IPS DF 6.9 (cell line): ENCODE measurements at regions not wholly inside any gene's neighbourhood (a gene's known extent, or its start where the extent isn't known, plus 50 kb on each side); places are given as distances from the start of the nearest gene placed in this dataset.

Experiments used
- DNase-seq: peaks from one replicate; pipeline ENCODE4 v3.0.0-alpha.2; 2013; ENCODE audit warnings: low read depth, low spot score
- H3K27ac ChIP-seq: one replicate; pipeline ENCODE4 v1.5.1; 2013; ENCODE audit warnings: low read length, control low read depth
- H3K27me3 ChIP-seq: 2 replicates; pipeline ENCODE4 v1.6.1; 2013; ENCODE audit warnings: mild to moderate bottlenecking, low read length; ENCODE audit not compliant: control insufficient read depth, insufficient read depth
- H3K36me3 ChIP-seq: 2 replicates; pipeline ENCODE4 v1.6.1; 2013; ENCODE audit warnings: low read length; ENCODE audit not compliant: control insufficient read depth, insufficient read depth
- H3K4me1 ChIP-seq: 2 replicates; pipeline ENCODE4 v1.6.1; 2013; ENCODE audit warnings: low read length; ENCODE audit not compliant: control insufficient read depth, insufficient read depth
- H3K4me3 ChIP-seq: 2 replicates; pipeline ENCODE4 v1.5.1; 2013; ENCODE audit warnings: mild to moderate bottlenecking, low read length
- H3K9me3 ChIP-seq: 2 replicates; pipeline ENCODE4 v1.6.1; 2013; ENCODE audit warnings: low read length, inconsistent platforms; ENCODE audit not compliant: control insufficient read depth, insufficient read depth
- WGBS: extraction: QIAGEN DNeasy Blood & Tissue Kit; methylation state at CpG from one replicate; pipeline ENCODE4 v1.1.7; 2013; ENCODE audit warnings: mixed read lengths, missing lambda C conversion rate; ENCODE audit not compliant: insufficient read length, insufficient coverage; 5-methylcytosine and 5-hydroxymethylcytosine counted together

- no CpG with 5 or more reads among the region's 2 CpGs for WGBS
- H3K9me3 ChIP-seq = no peaks in the 10 kb centered on the region
- no peaks in the 10 kb centered on the region for H3K27me3 ChIP-seq
- no peaks in the 10 kb centered on the region for H3K4me1 ChIP-seq
- DNase-seq = no peak
- no peak overlapping the region for H3K4me3 ChIP-seq
- H3K36me3 ChIP-seq = no peaks in the 10 kb centered on the region
- H3K27ac ChIP-seq = no peak overlapping the region
Observed at GRCh38 chr10:111522551-111522950, 445.7 kb downstream of the ADRA2A start.

GRCh38 chr10:111523016-111523415 lies 446.2 kb downstream of the ADRA2A start:
- Histone ChIP-seq H3K9me3 (no peaks in the 10 kb centered on the region), H3K36me3 (no peaks in the 10 kb centered on the region), H3K27ac (no peak overlapping the region), H3K4me3 (no peak overlapping the region), H3K4me1 (no peaks in the 10 kb centered on the region), H3K27me3 (no peaks in the 10 kb centered on the region)
- no peak for DNase-seq
- WGBS = no CpG with 5 or more reads among the region's 2 CpGs

GRCh38 chr10:111524134-111524533 lies 447.3 kb downstream of the ADRA2A start:
- WGBS = no CpG with 5 or more reads among the region's 3 CpGs
- H3K9me3 ChIP-seq = no peaks in the 10 kb centered on the region
- H3K27me3 ChIP-seq = no peaks in the 10 kb centered on the region

GRCh38 chr10:111525696-111526095 lies 448.9 kb downstream of the ADRA2A start:
- Histone ChIP-seq H3K27ac (no peak overlapping the region), H3K36me3 (no peaks in the 10 kb centered on the region), H3K27me3 (no peaks in the 10 kb centered on the region), H3K4me1 (no peaks in the 10 kb centered on the region), H3K4me3 (no peak overlapping the region), H3K9me3 (no peaks in the 10 kb centered on the region)
- no peak for DNase-seq

More at GRCh38 chr10:111524134-111524533, 447.3 kb downstream of the ADRA2A start:
- Histone ChIP-seq H3K4me3 (no peak overlapping the region), H3K36me3 (no peaks in the 10 kb centered on the region), H3K4me1 (no peaks in the 10 kb centered on the region), H3K27ac (no peak overlapping the region)
- no peak for DNase-seq

GRCh38 chr10:111531690-111532089 lies 454.9 kb downstream of the ADRA2A start:
- no peaks in the 10 kb centered on the region for H3K4me1 ChIP-seq
- H3K4me3 ChIP-seq = no peak overlapping the region
- DNase-seq = no peak
- no peak overlapping the region for H3K27ac ChIP-seq
- H3K27me3 ChIP-seq = no peaks in the 10 kb centered on the region
- H3K36me3 ChIP-seq = no peaks in the 10 kb centered on the region
- H3K9me3 ChIP-seq = no peaks in the 10 kb centered on the region
- no CpG with 5 or more reads among the region's 2 CpGs for WGBS

GRCh38 chr10:111532139-111532538 lies 455.3 kb downstream of the ADRA2A start:
- DNase-seq = no peak
- no peaks in the 10 kb centered on the region for H3K4me1 ChIP-seq
- no peaks in the 10 kb centered on the region for H3K9me3 ChIP-seq
- H3K4me3 ChIP-seq = no peak overlapping the region
- no peaks in the 10 kb centered on the region for H3K27me3 ChIP-seq
- H3K36me3 ChIP-seq = no peaks in the 10 kb centered on the region
- no peak overlapping the region for H3K27ac ChIP-seq
- WGBS = no CpG with 5 or more reads among the region's 3 CpGs

GRCh38 chr10:111539246-111539645 lies 462.4 kb downstream of the ADRA2A start:
- no peaks in the 10 kb centered on the region for H3K4me1 ChIP-seq
- no peak overlapping the region for H3K27ac ChIP-seq
- no peak overlapping the region for H3K4me3 ChIP-seq
- no peaks in the 10 kb centered on the region for H3K27me3 ChIP-seq
- H3K36me3 ChIP-seq = no peaks in the 10 kb centered on the region
- no CpG with 5 or more reads among the region's 2 CpGs for WGBS
- DNase-seq = no peak
- no peaks in the 10 kb centered on the region for H3K9me3 ChIP-seq

GRCh38 chr10:111543854-111544253 lies 467.0 kb downstream of the ADRA2A start:
- no peaks in the 10 kb centered on the region for H3K9me3 ChIP-seq

GRCh38 chr10:111545861-111546605 lies 469.2 kb downstream of the ADRA2A start:
- no peaks in the 10 kb centered on the region for H3K27me3 ChIP-seq
- no CpG with 5 or more reads among the region's 4 CpGs for WGBS

More at GRCh38 chr10:111543854-111544253, 467.0 kb downstream of the ADRA2A start:
- H3K4me1 ChIP-seq = no peaks in the 10 kb centered on the region
- DNase-seq = no peak
- no peak overlapping the region for H3K27ac ChIP-seq
- no peaks in the 10 kb centered on the region for H3K27me3 ChIP-seq
- WGBS = no CpG with 5 or more reads among the region's 2 CpGs
- H3K36me3 ChIP-seq = no peaks in the 10 kb centered on the region
- no peak overlapping the region for H3K4me3 ChIP-seq

GRCh38 chr10:111548084-111548726 lies 471.4 kb downstream of the ADRA2A start:
- no peaks in the 10 kb centered on the region for H3K4me1 ChIP-seq
- no peak overlapping the region for H3K27ac ChIP-seq
- H3K27me3 ChIP-seq = no peaks in the 10 kb centered on the region
- H3K9me3 ChIP-seq = no peaks in the 10 kb centered on the region
- WGBS = no CpG with 5 or more reads among the region's 1 CpG
- H3K4me3 ChIP-seq = no peak overlapping the region
- H3K36me3 ChIP-seq = no peaks in the 10 kb centered on the region
- DNase-seq = no peak

More at GRCh38 chr10:111545861-111546605, 469.2 kb downstream of the ADRA2A start:
- Histone ChIP-seq H3K4me3 (no peak overlapping the region), H3K4me1 (no peaks in the 10 kb centered on the region), H3K9me3 (no peaks in the 10 kb centered on the region), H3K36me3 (no peaks in the 10 kb centered on the region), H3K27ac (no peak overlapping the region)
- no peak for DNase-seq

GRCh38 chr10:111551001-111551400 lies 474.2 kb downstream of the ADRA2A start:
- H3K27ac ChIP-seq = no peak overlapping the region
- no peak overlapping the region for H3K4me3 ChIP-seq
- no peak for DNase-seq
- H3K27me3 ChIP-seq = no peaks in the 10 kb centered on the region
- no CpG with 5 or more reads among the region's 5 CpGs for WGBS
- H3K36me3 ChIP-seq = no peaks in the 10 kb centered on the region
- H3K9me3 ChIP-seq = no peaks in the 10 kb centered on the region
- H3K4me1 ChIP-seq = no peaks in the 10 kb centered on the region
